GM23248 (cell line): ENCODE measurements at regions not wholly inside any gene's neighbourhood (a gene's known extent, or its start where the extent isn't known, plus 50 kb on each side); places are given as distances from the start of the nearest gene placed in this dataset.

Experiments
- EZH2 ChIP-seq: fragments of 200-600 bp; sonication (generic); IDR thresholded peaks from 2 replicates; pipeline ENCODE4 v1.6.1; 2018; ENCODE audit warnings: antibody characterized with exemption, mild to moderate bottlenecking; ENCODE audit not compliant: insufficient read depth, poor library complexity, severe bottlenecking
- EZH2phosphoT487 ChIP-seq: fragments of 200-600 bp; sonication (generic); IDR thresholded peaks from 2 replicates; pipeline ENCODE4 v1.6.1; 2018; ENCODE audit warnings: antibody characterized with exemption, moderate library complexity, mild to moderate bottlenecking, low read depth; ENCODE audit not compliant: insufficient read depth

DNA sequence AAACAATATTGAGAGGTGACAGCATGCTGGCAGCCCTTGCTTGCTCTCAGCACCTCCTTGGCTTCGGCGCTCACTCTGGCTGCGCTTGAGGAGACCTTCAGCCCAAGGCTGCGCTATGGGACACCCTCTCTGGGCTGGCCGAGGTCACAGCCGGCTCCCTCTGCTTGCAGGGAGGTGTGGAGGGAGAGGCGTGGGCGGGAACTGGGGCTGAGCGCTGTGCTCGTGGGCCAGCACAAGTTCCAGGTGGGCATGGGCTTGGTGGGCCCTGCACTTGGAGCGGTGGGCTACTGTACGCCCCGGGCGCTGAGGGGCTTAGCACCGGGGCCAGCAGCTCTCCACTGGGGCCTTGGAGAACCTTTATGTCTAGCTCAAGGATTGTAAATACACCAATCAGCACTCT is 1613.8 kb upstream of the IGFBP7 start:
- TF ChIP-seq EZH2phosphoT487 (no peak), EZH2 (no peak)
